Suprapubic skin (tissue), 4 donors: ENCODE measurements at regions not wholly inside any gene's neighbourhood (a gene's known extent, or its start where the extent isn't known, plus 50 kb on each side); places are given as distances from the start of the nearest gene placed in this dataset.

Source experiments
- DNase-seq, 2 donors: peaks; one replicate each; pipeline ENCODE4 v3.0.0-alpha.2; 2019; ENCODE audit warnings: low spot score in 2 of 2
- H3K27ac ChIP-seq: fragments of 200-600 bp; sonication (generic); one replicate; pipeline ENCODE4 v1.5.1; 2019
- H3K27me3 ChIP-seq: fragments of 200-600 bp; sonication (generic); one replicate; pipeline ENCODE4 v1.5.1; 2019
- H3K36me3 ChIP-seq: fragments of 200-600 bp; sonication (generic); one replicate; pipeline ENCODE4 v1.5.1; 2019
- H3K4me1 ChIP-seq: fragments of 200-600 bp; sonication (generic); one replicate; pipeline ENCODE4 v1.5.1; 2019
- H3K4me3 ChIP-seq: fragments of 200-600 bp; sonication (generic); one replicate; pipeline ENCODE4 v1.5.1; 2019; ENCODE audit warnings: mild to moderate bottlenecking
- H3K9me3 ChIP-seq: fragments of 200-600 bp; sonication (generic); one replicate; pipeline ENCODE4 v1.5.1; 2019
- EP300 ChIP-seq: sonication (generic); formaldehyde crosslinking; IDR thresholded peaks from one replicate; pipeline ENCODE4 v1.6.1; 2017; ENCODE audit warnings: antibody characterized with exemption
- POLR2A ChIP-seq, 2 donors: fragments of 450-650 bp; IDR thresholded peaks; one replicate each; pipeline ENCODE4 v1.6.1; 2017; ENCODE audit warnings: antibody characterized with exemption in 2 of 2, mild to moderate bottlenecking in 2 of 2, moderate library complexity in 2 of 2
- POLR2AphosphoS5 ChIP-seq, 3 donors: sonication (generic); formaldehyde crosslinking; IDR thresholded peaks; one replicate each; pipeline ENCODE4 v1.6.1; 2017; ENCODE audit warnings: antibody characterized with exemption in 3 of 3
- WGBS: methylation state at CpG from one replicate; pipeline ENCODE4 v1.1.5; 2018; 5-methylcytosine and 5-hydroxymethylcytosine counted together
- TF ChIP-seq, protein P1 (sequence below), 2 donors: fragments of 200-600 bp in 1 of 2; fragments of 450-650 bp in 1 of 2; sonication (generic) in 1 of 2; IDR thresholded peaks; one replicate each; pipeline ENCODE4 v1.5.1; 2016 to 2019; ENCODE audit warnings: antibody characterized with exemption in 2 of 2, mild to moderate bottlenecking in 1 of 2, moderate library complexity in 1 of 2

DNA sequence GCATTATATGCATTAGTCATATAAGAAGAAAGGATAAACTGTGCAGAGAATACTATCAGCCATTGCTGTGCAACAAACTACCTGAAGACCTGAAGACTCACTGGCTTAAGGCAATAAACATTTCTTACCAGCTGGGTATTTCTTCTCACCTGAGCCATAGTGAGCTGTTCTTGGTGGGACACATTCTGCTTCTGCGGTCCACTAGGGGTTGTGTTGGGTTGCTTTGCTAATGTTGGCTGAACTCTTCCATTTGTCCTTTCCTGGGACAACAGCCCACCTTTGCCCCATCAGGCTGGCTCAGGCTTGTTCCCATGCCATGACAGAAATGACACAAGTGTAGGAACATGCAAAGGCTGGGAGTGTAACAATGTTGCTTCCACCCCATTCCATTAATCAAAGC lies 388.6 kb downstream of the PCDH7 start:
- 92% methylated on average over 1 of the region's 1 CpG for WGBS
- Histone ChIP-seq H3K9me3 (no peaks in the 10 kb centered on the region), H3K36me3 (no peaks in the 10 kb centered on the region), H3K27me3 (no peaks in the 10 kb centered on the region), H3K27ac (no peak overlapping the region), H3K4me1 (no peaks in the 10 kb centered on the region), H3K4me3 (no peak overlapping the region)
- no peak for DNase-seq
- TF ChIP-seq POLR2AphosphoS5 (IDR thresholded peaks at IDR 0.05) (no peak), POLR2A (IDR thresholded peaks at IDR 0.05) (no peak), EP300 (no peak)
- TF ChIP-seq, protein P1, sequence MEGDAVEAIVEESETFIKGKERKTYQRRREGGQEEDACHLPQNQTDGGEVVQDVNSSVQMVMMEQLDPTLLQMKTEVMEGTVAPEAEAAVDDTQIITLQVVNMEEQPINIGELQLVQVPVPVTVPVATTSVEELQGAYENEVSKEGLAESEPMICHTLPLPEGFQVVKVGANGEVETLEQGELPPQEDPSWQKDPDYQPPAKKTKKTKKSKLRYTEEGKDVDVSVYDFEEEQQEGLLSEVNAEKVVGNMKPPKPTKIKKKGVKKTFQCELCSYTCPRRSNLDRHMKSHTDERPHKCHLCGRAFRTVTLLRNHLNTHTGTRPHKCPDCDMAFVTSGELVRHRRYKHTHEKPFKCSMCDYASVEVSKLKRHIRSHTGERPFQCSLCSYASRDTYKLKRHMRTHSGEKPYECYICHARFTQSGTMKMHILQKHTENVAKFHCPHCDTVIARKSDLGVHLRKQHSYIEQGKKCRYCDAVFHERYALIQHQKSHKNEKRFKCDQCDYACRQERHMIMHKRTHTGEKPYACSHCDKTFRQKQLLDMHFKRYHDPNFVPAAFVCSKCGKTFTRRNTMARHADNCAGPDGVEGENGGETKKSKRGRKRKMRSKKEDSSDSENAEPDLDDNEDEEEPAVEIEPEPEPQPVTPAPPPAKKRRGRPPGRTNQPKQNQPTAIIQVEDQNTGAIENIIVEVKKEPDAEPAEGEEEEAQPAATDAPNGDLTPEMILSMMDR (IDR thresholded peaks at IDR 0.05), result no peak

- no peaks in the 10 kb centered on the region for H3K36me3 ChIP-seq
- H3K27me3 ChIP-seq, result no peaks in the 10 kb centered on the region
- no peak for DNase-seq
- no peak overlapping the region for H3K4me3 ChIP-seq
- no peak overlapping the region for H3K27ac ChIP-seq
- TF ChIP-seq, protein P1 (IDR thresholded peaks at IDR 0.05), result no peak
- no peak for TF ChIP-seq EP300
- TF ChIP-seq POLR2AphosphoS5 (IDR thresholded peaks at IDR 0.05), result no peak
- no peak for TF ChIP-seq POLR2A (IDR thresholded peaks at IDR 0.05)
- H3K9me3 ChIP-seq, result no peaks in the 10 kb centered on the region
- no peaks in the 10 kb centered on the region for H3K4me1 ChIP-seq
Measured at GRCh38 chr4:31111790-31112189, 391.6 kb downstream of the PCDH7 start.

DNA sequence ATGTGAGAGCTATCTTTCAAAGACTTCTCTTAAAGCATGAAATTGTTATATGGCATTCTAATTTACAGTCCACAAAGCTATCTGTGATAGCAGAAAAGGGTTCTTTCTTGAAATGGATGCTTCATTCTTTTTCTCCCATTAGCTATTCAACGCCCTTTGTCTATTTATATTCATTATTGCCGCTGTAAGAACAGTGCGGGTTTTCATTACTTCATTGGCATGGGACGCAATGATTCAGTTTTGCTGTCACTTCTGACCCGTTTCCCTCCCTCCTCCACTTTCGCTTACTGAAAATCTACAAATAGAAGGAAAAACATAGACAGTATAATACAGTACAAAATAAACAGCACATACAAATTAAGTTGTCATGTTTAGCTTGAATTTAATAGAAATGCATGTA lies 394.6 kb downstream of the PCDH7 start:
- no peak for TF ChIP-seq POLR2AphosphoS5 (IDR thresholded peaks at IDR 0.05)
- no peak for TF ChIP-seq POLR2A (IDR thresholded peaks at IDR 0.05)
- TF ChIP-seq, protein P1 (IDR thresholded peaks at IDR 0.05), result no peak
- no peak for TF ChIP-seq EP300
- Histone ChIP-seq H3K4me3 (no peak overlapping the region), H3K27ac (no peak overlapping the region), H3K36me3 (no peaks in the 10 kb centered on the region), H3K9me3 (no peaks in the 10 kb centered on the region), H3K4me1 (no peaks in the 10 kb centered on the region), H3K27me3 (no peaks in the 10 kb centered on the region)
- 82% methylated on average over 6 of the region's 6 CpGs for WGBS
- no peak for DNase-seq

DNA sequence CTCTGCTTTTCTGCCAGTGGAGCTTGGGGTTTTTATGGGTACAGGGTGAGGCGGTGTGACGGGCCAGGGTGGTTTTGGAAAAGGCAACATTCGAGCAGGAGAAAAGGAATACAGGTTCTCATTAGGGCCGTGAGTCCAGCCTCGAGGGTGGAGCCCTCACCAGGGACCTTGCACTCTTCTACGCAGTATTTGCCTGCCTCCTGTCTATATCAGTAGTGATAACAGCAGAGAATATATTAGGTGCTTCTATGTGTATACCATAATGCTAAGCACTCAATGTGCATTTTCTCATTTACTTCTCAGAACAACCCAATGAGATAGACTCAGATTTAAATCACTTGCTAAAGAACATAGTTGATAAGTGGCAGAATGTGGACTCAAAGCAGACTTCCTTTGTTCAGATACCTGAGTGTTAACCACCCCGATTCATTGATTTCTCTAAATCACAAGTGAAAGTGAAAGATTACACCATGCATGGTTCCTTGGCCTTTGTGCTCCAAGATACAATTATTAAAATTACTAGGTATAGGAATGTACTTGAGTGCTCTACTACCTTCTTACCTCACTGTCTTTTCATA lies 403.9 kb downstream of the PCDH7 start:
- WGBS, result 89% methylated on average over 7 of the region's 7 CpGs
- Histone ChIP-seq H3K4me3 (no peak overlapping the region), H3K27me3 (no peaks in the 10 kb centered on the region), H3K9me3 (no peaks in the 10 kb centered on the region), H3K36me3 (no peaks in the 10 kb centered on the region), H3K4me1 (no peaks in the 10 kb centered on the region), H3K27ac (no peak overlapping the region)
- TF ChIP-seq POLR2A (IDR thresholded peaks at IDR 0.05), result no peak
- TF ChIP-seq POLR2AphosphoS5 (IDR thresholded peaks at IDR 0.05), result no peak
- TF ChIP-seq, protein P1 (IDR thresholded peaks at IDR 0.05), result no peak
- no peak for TF ChIP-seq EP300
- DNase-seq, result no peak

DNA sequence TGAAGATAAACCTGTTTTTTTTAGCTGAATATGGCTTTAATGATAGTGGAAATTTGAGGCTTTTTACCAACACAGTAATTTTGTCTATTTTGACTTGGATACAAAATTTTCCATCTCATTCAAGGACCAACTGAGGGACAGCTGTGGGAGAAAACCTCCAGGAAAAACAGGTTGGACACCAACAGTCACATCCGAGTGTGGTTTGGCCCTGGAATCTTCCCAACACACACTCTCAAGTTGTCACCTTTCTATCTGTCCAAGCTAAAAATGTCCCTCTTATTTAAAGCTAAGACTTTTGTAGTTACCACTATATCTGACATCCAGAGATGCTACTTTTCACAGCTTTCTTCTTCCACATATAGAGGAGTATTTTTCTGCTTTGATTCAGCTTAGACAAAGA lies 404.9 kb downstream of the PCDH7 start:
- Histone ChIP-seq H3K4me1 (no peaks in the 10 kb centered on the region), H3K27me3 (no peaks in the 10 kb centered on the region), H3K27ac (no peak overlapping the region), H3K9me3 (no peaks in the 10 kb centered on the region), H3K4me3 (no peak overlapping the region), H3K36me3 (no peaks in the 10 kb centered on the region)
- no peak for DNase-seq
- WGBS, result 73% methylated on average over 1 of the region's 1 CpG
- TF ChIP-seq EP300, result no peak
- TF ChIP-seq, protein P1 (IDR thresholded peaks at IDR 0.05), result no peak
- TF ChIP-seq POLR2AphosphoS5 (IDR thresholded peaks at IDR 0.05), result no peak
- no peak for TF ChIP-seq POLR2A (IDR thresholded peaks at IDR 0.05)
